Fibroblast of lung (primary cell): ENCODE measurements at regions not wholly inside any gene's neighbourhood (a gene's known extent, or its start where the extent isn't known, plus 50 kb on each side); places are given as distances from the start of the nearest gene placed in this dataset.

ENCODE experiments used
- DNase-seq, 2 donors: peaks; one replicate each; pipeline versions ENCODE4 v3.0.0 to v3.0.0-alpha.2; 2010; ENCODE audit warnings: low read depth in 2 of 2
- H2AFZ ChIP-seq: 2 replicates; pipeline ENCODE4 v1.5.1; 2012; ENCODE audit warnings: low read length, control low read depth, inconsistent platforms
- H3K27ac ChIP-seq: 2 replicates; pipeline ENCODE4 v1.5.1; 2011; ENCODE audit warnings: low read length, control low read depth; ENCODE audit not compliant: insufficient read depth
- H3K27me3 ChIP-seq: 2 replicates; pipeline ENCODE4 v1.5.1; 2011; ENCODE audit warnings: mild to moderate bottlenecking, low read length; ENCODE audit not compliant: control insufficient read depth, insufficient read depth
- H3K36me3 ChIP-seq: 2 replicates; pipeline ENCODE4 v1.5.1; 2011; ENCODE audit warnings: low read length; ENCODE audit not compliant: control insufficient read depth, insufficient read depth
- H3K4me1 ChIP-seq: 2 replicates; pipeline ENCODE4 v1.5.1; 2011; ENCODE audit warnings: low read length; ENCODE audit not compliant: control insufficient read depth, insufficient read depth; ENCODE audit errors: extremely low read depth
- H3K4me2 ChIP-seq: 2 replicates; pipeline ENCODE4 v1.5.1; 2011; ENCODE audit warnings: low read length, control low read depth; ENCODE audit not compliant: insufficient read depth; ENCODE audit errors: extremely low read depth
- H3K4me3 ChIP-seq, 4 experiments: fragments of 200-600 bp in 1 of 4; sonication (generic) in 1 of 4; replicated peaks in 1 of 4; 2 replicates each; pipeline ENCODE4 v1.5.1; 2011 to 2016; ENCODE audit warnings: low read length in 4 of 4, low read depth in 3 of 4, mild to moderate bottlenecking in 3 of 4, control low read depth in 2 of 4, inconsistent platforms in 1 of 4, mixed read lengths in 1 of 4; ENCODE audit not compliant: insufficient read depth in 1 of 4; ENCODE audit errors: control extremely low read depth in 1 of 4
- H3K79me2 ChIP-seq: 2 replicates; pipeline ENCODE4 v1.5.1; 2012; ENCODE audit warnings: mild to moderate bottlenecking, low read length, inconsistent platforms; ENCODE audit not compliant: control insufficient read depth, insufficient read depth
- H3K9ac ChIP-seq: 2 replicates; pipeline ENCODE4 v1.5.1; 2011; ENCODE audit warnings: mild to moderate bottlenecking, low read length, control low read depth; ENCODE audit not compliant: insufficient read depth
- H3K9me3 ChIP-seq: 2 replicates; pipeline ENCODE4 v1.5.1; 2012; ENCODE audit warnings: low read depth, low read length; ENCODE audit not compliant: control insufficient read depth, insufficient read depth
- H4K20me1 ChIP-seq: 2 replicates; pipeline ENCODE4 v1.5.1; 2011; ENCODE audit warnings: low read length; ENCODE audit not compliant: control insufficient read depth, insufficient read depth; ENCODE audit errors: extremely low read depth
- EZH2 ChIP-seq: IDR thresholded peaks from 2 replicates; pipeline ENCODE4 v1.5.1; 2012; ENCODE audit warnings: low read length, control low read depth, mild to moderate bottlenecking; ENCODE audit errors: missing control alignments
- TF ChIP-seq, protein P1 (sequence below), 2 donors: IDR thresholded peaks in 1 of 2; conservative IDR thresholded peaks in 1 of 2; 1 replicate in 1 of 2; 2 replicates in 1 of 2; pipeline ENCODE4 v1.5.1; 2011 to 2012; ENCODE audit warnings: low read length in 2 of 2, control low read depth in 1 of 2, inconsistent platforms in 1 of 2, low read depth in 1 of 2, mild to moderate bottlenecking in 1 of 2

DNA sequence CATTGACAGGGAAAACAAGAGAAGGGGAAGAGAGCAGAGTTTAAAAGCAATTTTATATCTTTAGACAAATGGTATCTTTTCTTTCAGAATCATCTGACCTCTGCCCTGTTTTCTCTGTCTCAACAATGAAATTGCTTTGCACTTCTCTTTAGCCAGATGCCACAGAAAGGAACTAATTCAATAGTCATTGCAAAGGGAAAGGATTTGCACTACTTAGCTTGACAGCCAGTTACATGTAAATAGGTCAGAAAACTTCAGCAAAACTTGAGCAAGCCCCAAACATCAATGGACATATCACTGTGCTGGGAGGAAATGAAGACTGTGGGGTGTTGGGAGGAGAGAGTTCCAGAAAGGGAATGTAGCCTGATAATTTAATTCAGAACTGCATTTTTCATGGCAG is 181.3 kb upstream of the FAM83B start:
- TF ChIP-seq, protein P1, sequence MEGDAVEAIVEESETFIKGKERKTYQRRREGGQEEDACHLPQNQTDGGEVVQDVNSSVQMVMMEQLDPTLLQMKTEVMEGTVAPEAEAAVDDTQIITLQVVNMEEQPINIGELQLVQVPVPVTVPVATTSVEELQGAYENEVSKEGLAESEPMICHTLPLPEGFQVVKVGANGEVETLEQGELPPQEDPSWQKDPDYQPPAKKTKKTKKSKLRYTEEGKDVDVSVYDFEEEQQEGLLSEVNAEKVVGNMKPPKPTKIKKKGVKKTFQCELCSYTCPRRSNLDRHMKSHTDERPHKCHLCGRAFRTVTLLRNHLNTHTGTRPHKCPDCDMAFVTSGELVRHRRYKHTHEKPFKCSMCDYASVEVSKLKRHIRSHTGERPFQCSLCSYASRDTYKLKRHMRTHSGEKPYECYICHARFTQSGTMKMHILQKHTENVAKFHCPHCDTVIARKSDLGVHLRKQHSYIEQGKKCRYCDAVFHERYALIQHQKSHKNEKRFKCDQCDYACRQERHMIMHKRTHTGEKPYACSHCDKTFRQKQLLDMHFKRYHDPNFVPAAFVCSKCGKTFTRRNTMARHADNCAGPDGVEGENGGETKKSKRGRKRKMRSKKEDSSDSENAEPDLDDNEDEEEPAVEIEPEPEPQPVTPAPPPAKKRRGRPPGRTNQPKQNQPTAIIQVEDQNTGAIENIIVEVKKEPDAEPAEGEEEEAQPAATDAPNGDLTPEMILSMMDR (conservative IDR thresholded peaks at IDR 0.05 in 1 of 2, IDR thresholded peaks at IDR 0.05 in 1 of 2; ENCODE audit: low read depth in 1 of 2, low read length in 2 of 2): no peak
- no peak for TF ChIP-seq EZH2
- H2AFZ ChIP-seq: no peak overlapping the region

DNA sequence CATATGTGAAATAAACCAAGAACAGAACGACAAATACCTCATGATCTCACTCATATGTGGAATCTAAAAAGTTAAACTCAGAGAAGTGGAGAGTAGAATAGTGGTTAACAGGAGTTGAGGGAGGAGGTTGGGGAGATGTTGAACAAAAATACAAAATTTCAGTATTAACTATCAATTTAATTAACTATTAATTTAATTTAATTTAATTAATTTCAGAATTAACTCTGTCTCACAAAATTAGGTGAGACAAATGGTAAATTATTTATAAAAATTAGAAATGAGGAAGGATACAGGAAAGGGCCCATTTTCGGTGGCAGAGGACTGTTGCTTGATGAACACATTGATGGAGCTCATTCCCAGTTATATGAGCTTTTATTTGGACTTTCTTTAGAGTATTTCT is 166.0 kb upstream of the FAM83B start:
- H3K4me2 ChIP-seq: no peak overlapping the region
- H3K4me1 ChIP-seq: no peaks in the 10 kb centered on the region
- no peaks in the 10 kb centered on the region for H3K9me3 ChIP-seq
- no peak overlapping the region for H3K27ac ChIP-seq
- no peaks in the 10 kb centered on the region for H4K20me1 ChIP-seq
- no peak overlapping the region for H2AFZ ChIP-seq
- H3K79me2 ChIP-seq: no peaks in the 10 kb centered on the region
- no peaks in the 10 kb centered on the region for H3K36me3 ChIP-seq
- TF ChIP-seq, protein P1 (conservative IDR thresholded peaks at IDR 0.05 in 1 of 2, IDR thresholded peaks at IDR 0.05 in 1 of 2; ENCODE audit: low read depth in 1 of 2, low read length in 2 of 2): no peak
- no peak for TF ChIP-seq EZH2
- no peak overlapping the region for H3K9ac ChIP-seq
- no peak for DNase-seq
- H3K27me3 ChIP-seq: no peaks in the 10 kb centered on the region
- no peak overlapping the region for H3K4me3 ChIP-seq

More for the DNA sequence above, 181.3 kb upstream of the FAM83B start:
- Histone ChIP-seq H4K20me1 (peaks cover 1% of the 10 kb centered on the region), H3K27me3 (no peaks in the 10 kb centered on the region), H3K79me2 (no peaks in the 10 kb centered on the region), H3K4me2 (no peak overlapping the region), H3K9ac (no peak overlapping the region), H3K9me3 (no peaks in the 10 kb centered on the region), H3K36me3 (no peaks in the 10 kb centered on the region), H3K27ac (no peak overlapping the region), H3K4me1 (no peaks in the 10 kb centered on the region), H3K4me3 (no peak overlapping the region)
- DNase-seq: no peak

DNA sequence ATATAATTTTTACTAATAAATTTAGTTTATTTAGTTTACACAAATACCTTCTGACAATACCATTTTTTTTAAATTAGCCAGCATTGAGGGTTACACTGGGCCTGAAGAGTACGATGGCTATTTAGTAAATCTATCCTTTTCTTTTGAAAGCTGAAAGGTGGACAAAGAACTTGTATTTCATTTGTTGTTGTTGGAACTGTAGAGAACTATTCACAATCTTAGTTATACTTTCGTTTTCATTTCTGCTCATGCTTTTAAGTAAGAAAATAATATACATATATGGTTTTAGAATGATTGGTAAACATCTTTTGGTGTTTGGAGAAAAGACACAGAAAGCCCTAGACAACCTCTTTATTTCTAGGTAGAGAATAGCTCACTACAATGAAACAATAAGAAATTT is 165.3 kb upstream of the FAM83B start:
- no peak overlapping the region for H3K4me3 ChIP-seq
- H3K27me3 ChIP-seq: no peaks in the 10 kb centered on the region
- no peaks in the 10 kb centered on the region for H3K9me3 ChIP-seq
- DNase-seq: no peak
- H3K36me3 ChIP-seq: no peaks in the 10 kb centered on the region
- H3K79me2 ChIP-seq: no peaks in the 10 kb centered on the region
- TF ChIP-seq, protein P1 (conservative IDR thresholded peaks at IDR 0.05 in 1 of 2, IDR thresholded peaks at IDR 0.05 in 1 of 2; ENCODE audit: low read depth in 1 of 2, low read length in 2 of 2): no peak
- TF ChIP-seq EZH2: no peak
- H3K4me2 ChIP-seq: no peak overlapping the region
- no peaks in the 10 kb centered on the region for H3K4me1 ChIP-seq
- H3K9ac ChIP-seq: no peak overlapping the region
- H3K27ac ChIP-seq: no peak overlapping the region
- H2AFZ ChIP-seq: no peak overlapping the region
- no peaks in the 10 kb centered on the region for H4K20me1 ChIP-seq
